ENCODE measurements at regions not wholly inside any gene's neighbourhood (a gene's known extent, or its start where the extent isn't known, plus 50 kb on each side); places are given as distances from the start of the nearest gene placed in this dataset.
"Not testable (repeated sequence)": the region's sequence is repeated elsewhere in the genome, so short reads cannot be mapped to it uniquely, and the experiment has no call there.

- intact Hi-C loops (cut with micrococcal nuclease): no loop called here
- Mint-ChIP-seq H3K4me3 (no peak overlapping the region), H3K4me1 (no peaks in the 10 kb centered on the region), H3K9me3 (no peaks in the 10 kb centered on the region), H3K27me3 (no peaks in the 10 kb centered on the region), H3K27ac (no peak overlapping the region), H3K36me3 (ENCODE audit: low read depth) (no peaks in the 10 kb centered on the region)
- no peak for TF ChIP-seq CTCF (IDR thresholded peaks at IDR 0.05)
- no peak for DNase-seq
- ChIA-PET POLR2A (no interaction called here), CTCF (no interaction called here)
- no peak for ATAC-seq (ENCODE audit: low read depth)
Measured at GRCh38 chr6:100209323-100210136, 215.5 kb upstream of the MCHR2 start.

GRCh38 chr6:100203400-100203799 lies 209.4 kb upstream of the MCHR2 start:
- no peak for TF ChIP-seq CTCF (IDR thresholded peaks at IDR 0.05)
- Mint-ChIP-seq H3K27ac (no peak overlapping the region), H3K4me3 (no peak overlapping the region), H3K27me3 (no peaks in the 10 kb centered on the region), H3K36me3 (ENCODE audit: low read depth) (no peaks in the 10 kb centered on the region), H3K9me3 (peaks cover 3% of the 10 kb centered on the region), H3K4me1 (no peaks in the 10 kb centered on the region)
- ATAC-seq (ENCODE audit: low read depth) (no peak), DNase-seq (no peak)
- intact Hi-C loops (cut with micrococcal nuclease): no loop called here
- CTCF ChIA-PET: no interaction called here
- POLR2A ChIA-PET: no interaction called here

- no peaks in the 10 kb centered on the region for H3K36me3 Mint-ChIP-seq (ENCODE audit: low read depth)
- H3K4me1 Mint-ChIP-seq: no peaks in the 10 kb centered on the region
- CTCF ChIA-PET: no interaction called here
- POLR2A ChIA-PET: no interaction called here
- no peak for DNase-seq
- no peak overlapping the region for H3K4me3 Mint-ChIP-seq
- ATAC-seq (ENCODE audit: low read depth): no peak
- intact Hi-C loops (cut with micrococcal nuclease): no loop called here
- H3K27me3 Mint-ChIP-seq: no peaks in the 10 kb centered on the region
- TF ChIP-seq CTCF (IDR thresholded peaks at IDR 0.05): no peak
- no peak overlapping the region for H3K27ac Mint-ChIP-seq
- H3K9me3 Mint-ChIP-seq: peaks cover 3% of the 10 kb centered on the region
Measured at GRCh38 chr6:100202417-100203194, 208.6 kb upstream of the MCHR2 start.

GRCh38 chr6:100196214-100196982 lies 202.4 kb upstream of the MCHR2 start:
- H3K27me3 Mint-ChIP-seq; ATAC-seq (ENCODE audit: low read depth); H3K4me3 Mint-ChIP-seq; POLR2A ChIA-PET; H3K9me3 Mint-ChIP-seq; H3K27ac Mint-ChIP-seq; H3K4me1 Mint-ChIP-seq; H3K36me3 Mint-ChIP-seq (ENCODE audit: low read depth); DNase-seq; CTCF ChIA-PET; intact Hi-C loops (cut with micrococcal nuclease): not testable (repeated sequence)

- DNase-seq; CTCF ChIA-PET; H3K36me3 Mint-ChIP-seq (ENCODE audit: low read depth); ATAC-seq (ENCODE audit: low read depth); POLR2A ChIA-PET; H3K4me1 Mint-ChIP-seq; H3K4me3 Mint-ChIP-seq; H3K9me3 Mint-ChIP-seq; H3K27ac Mint-ChIP-seq; intact Hi-C loops (cut with micrococcal nuclease); H3K27me3 Mint-ChIP-seq: not testable (repeated sequence)
Measured at GRCh38 chr6:100195244-100195643, 201.2 kb upstream of the MCHR2 start.

- TF ChIP-seq CTCF (IDR thresholded peaks at IDR 0.05): no peak
- H3K4me1 Mint-ChIP-seq: no peaks in the 10 kb centered on the region
- no peaks in the 10 kb centered on the region for H3K36me3 Mint-ChIP-seq (ENCODE audit: low read depth)
- H3K27me3 Mint-ChIP-seq: peaks cover 4% of the 10 kb centered on the region
- ATAC-seq (ENCODE audit: low read depth) (no peak), DNase-seq (no peak)
- peaks cover 2% of the 10 kb centered on the region for H3K9me3 Mint-ChIP-seq
- intact Hi-C loops (cut with micrococcal nuclease): no loop called here
- ChIA-PET CTCF (no interaction called here), POLR2A (no interaction called here)
- H3K4me3 Mint-ChIP-seq: no peak overlapping the region
- H3K27ac Mint-ChIP-seq: no peak overlapping the region
Measured at GRCh38 chr6:100194535-100194934, 200.5 kb upstream of the MCHR2 start.

Measured in activated B cell treated with CpG ODN at 0.5 μM for 24 hours (primary cell).